ENCODE measurements at regions not wholly inside any gene's neighbourhood (a gene's known extent, or its start where the extent isn't known, plus 50 kb on each side); places are given as distances from the start of the nearest gene placed in this dataset.

GRCh38 chr12:72136792-72137191 lies 135.4 kb upstream of the TRHDE start (continued):
- TF ChIP-seq POLR2AphosphoS5 (IDR thresholded peaks at IDR 0.05; ENCODE audit: low read depth, low read length), result no peak

- no peak overlapping the region for H3K4ac ChIP-seq (replicated peaks; ENCODE audit: insufficient read length, low read depth, low read length)
- POLR2A ChIA-PET (ENCODE audit: partially characterized antibody), result no interaction called here
- H3K36me3 ChIP-seq (ENCODE audit: control insufficient read depth in 2 of 4, insufficient read depth in 4 of 4, low read length in 3 of 4), result no peaks in the 10 kb centered on the region
- WGBS, 2 experiments (ENCODE audit: extremely low coverage in 1 of 2, insufficient coverage in 1 of 2, insufficient read length in 1 of 2, insufficient replicate concordance in 2 of 2, low coverage in 1 of 2, low lambda C conversion rate in 2 of 2, missing lambda C conversion rate in 1 of 2), result 88% methylated on average over 4 of the region's 4 CpGs; no CpG with 5 or more reads in 1 of the 2 experiments
- H3K79me1 ChIP-seq (ENCODE audit: low read depth, low read length), result no peaks in the 10 kb centered on the region
- H2AK5ac ChIP-seq (ENCODE audit: low read depth, low read length), result no peak overlapping the region
- H3K4me1 ChIP-seq (replicated peaks in 1 of 4; ENCODE audit: control insufficient read depth in 3 of 4, insufficient read depth in 4 of 4, low read length in 3 of 4), result peaks cover 0 to 5% (median 0%) of the 10 kb centered on the region in 4 experiments; a peak in 3 of 7 replicates
- H3K14ac ChIP-seq (ENCODE audit: insufficient read length), result no peak overlapping the region
- no peak overlapping the region for H3K18ac ChIP-seq (ENCODE audit: extremely low read depth, low read length)
- no peaks in the 10 kb centered on the region for H4K20me1 ChIP-seq (replicated peaks in 1 of 2; ENCODE audit: control insufficient read depth in 1 of 2, insufficient read depth in 2 of 2, low read length in 2 of 2)
- H3K23ac ChIP-seq (ENCODE audit: insufficient read length), result no peak overlapping the region
- no peaks in the 10 kb centered on the region for H3K9me3 ChIP-seq (ENCODE audit: insufficient read depth in 2 of 2, low read depth in 1 of 2, low read length in 1 of 2)
- H3K27me3 ChIP-seq (replicated peaks in 1 of 4; ENCODE audit: control insufficient read depth in 3 of 4, extremely low read depth in 1 of 4, insufficient read depth in 3 of 4, low read length in 3 of 4), result no peaks in the 10 kb centered on the region
- H3K79me2 ChIP-seq (ENCODE audit: control insufficient read depth in 1 of 2, insufficient read depth in 2 of 2, low read length in 2 of 2), result no peaks in the 10 kb centered on the region
- H2BK5ac ChIP-seq (ENCODE audit: low read depth, low read length), result no peak overlapping the region
- DNase-seq (ENCODE audit: low read depth in 1 of 2, low spot score in 2 of 2) (no peak), FAIRE-seq (no peak)
- H3K27ac ChIP-seq (ENCODE audit: low read depth, low read length), result no peak overlapping the region
- no peak overlapping the region for H2BK120ac ChIP-seq (replicated peaks; ENCODE audit: low read depth, low read length)
- H2BK15ac ChIP-seq (ENCODE audit: low read length), result no peak overlapping the region
- H4K91ac ChIP-seq (replicated peaks; ENCODE audit: insufficient read length, low read length), result no peak overlapping the region
- H3K56ac ChIP-seq (replicated peaks; ENCODE audit: insufficient read length, low read depth, low read length), result no peak overlapping the region
- no peaks in the 10 kb centered on the region for H3K23me2 ChIP-seq (ENCODE audit: low read depth, low read length)
- no peak overlapping the region for H3K4me2 ChIP-seq (ENCODE audit: insufficient read depth in 1 of 2, low read depth in 2 of 2, low read length in 2 of 2)
- H3K4me3 ChIP-seq (ENCODE audit: extremely low read depth in 1 of 4, insufficient read depth in 2 of 4, low read depth in 3 of 4, low read length in 4 of 4), result no peak overlapping the region
- H4K8ac ChIP-seq (ENCODE audit: extremely low read depth, insufficient read depth, low read length), result no peak overlapping the region
- H2BK12ac ChIP-seq (ENCODE audit: low read depth, low read length), result no peak overlapping the region
- H3K9ac ChIP-seq (replicated peaks in 1 of 4; ENCODE audit: extremely low read depth in 1 of 4, low read depth in 3 of 4, low read length in 3 of 4), result no peak overlapping the region
- H2BK20ac ChIP-seq (ENCODE audit: low read length), result no peak overlapping the region
- no peak overlapping the region for H4K5ac ChIP-seq (ENCODE audit: insufficient read length, low read depth, low read length)
- H2AFZ ChIP-seq (ENCODE audit: low read length), result no peak overlapping the region
- CTCF ChIA-PET (ENCODE audit: partially characterized antibody), result no interaction called here
- TF ChIP-seq POLR2AphosphoS5 (IDR thresholded peaks at IDR 0.05; ENCODE audit: low read depth, low read length), result no peak
These were observed 132.8 kb upstream of the TRHDE start for GRCh38 chr12:72139411-72139810.

Measured in H1 (cell line).